ENCODE measurements at regions not wholly inside any gene's neighbourhood (a gene's known extent, or its start where the extent isn't known, plus 50 kb on each side); places are given as distances from the start of the nearest gene placed in this dataset.
"Not testable (repeated sequence)": the region's sequence is repeated elsewhere in the genome, so short reads cannot be mapped to it uniquely, and the experiment has no call there.

DNA sequence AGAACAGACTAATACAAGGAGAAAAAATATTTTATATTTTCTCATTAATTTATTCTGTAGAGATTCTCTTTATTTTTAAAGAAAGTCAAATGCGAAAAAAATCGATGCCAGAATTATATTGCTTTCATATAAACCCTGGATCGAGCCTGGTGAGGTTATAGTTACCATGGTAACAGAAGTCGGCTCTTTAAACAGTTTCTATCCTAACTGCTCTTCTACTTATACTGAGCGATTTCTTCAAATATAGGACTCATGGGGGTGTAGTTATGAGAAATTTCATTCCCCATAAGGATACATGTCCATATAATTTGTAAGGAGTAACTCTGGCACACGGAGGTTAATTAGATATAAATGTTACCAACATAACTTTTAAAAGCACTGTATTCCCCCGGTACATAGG lies 973.5 kb upstream of the NCAM2 start:
- peaks cover 9% of the 10 kb centered on the region for H3K9me3 Mint-ChIP-seq
- H3K27me3 Mint-ChIP-seq, result no peaks in the 10 kb centered on the region
- H3K36me3 Mint-ChIP-seq (ENCODE audit: low read depth), result no peaks in the 10 kb centered on the region
- CTCF ChIA-PET, result no interaction called here
- POLR2A ChIA-PET, result no interaction called here
- DNase-seq, result no peak
- no peaks in the 10 kb centered on the region for H3K4me1 Mint-ChIP-seq
- no peak overlapping the region for H3K4me3 Mint-ChIP-seq
- H3K27ac Mint-ChIP-seq, result no peak overlapping the region

DNA sequence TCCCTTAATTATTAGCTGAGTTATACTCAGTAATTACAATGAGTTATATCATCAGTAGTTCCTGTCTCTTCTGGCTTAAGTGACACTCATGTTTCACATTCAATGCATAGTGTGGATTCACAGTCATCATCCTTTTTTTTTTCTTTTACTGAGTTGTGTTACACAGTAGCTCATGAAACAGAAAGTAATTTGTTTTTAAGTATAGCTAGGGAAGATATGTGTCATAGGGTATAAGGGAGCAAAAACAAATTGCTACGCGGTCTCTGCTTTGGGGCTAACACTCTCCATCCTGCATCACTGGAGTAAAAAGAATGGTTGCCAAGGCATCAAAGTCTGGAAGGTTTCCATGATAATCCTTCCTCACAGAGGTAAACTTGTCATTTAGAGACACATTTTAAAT lies 971.7 kb upstream of the NCAM2 start:
- peaks cover 7% of the 10 kb centered on the region for H3K9me3 Mint-ChIP-seq
- no peak overlapping the region for H3K27ac Mint-ChIP-seq
- DNase-seq, result no peak
- H3K4me3 Mint-ChIP-seq, result no peak overlapping the region
- H3K36me3 Mint-ChIP-seq (ENCODE audit: low read depth), result no peaks in the 10 kb centered on the region
- no peaks in the 10 kb centered on the region for H3K27me3 Mint-ChIP-seq
- no peaks in the 10 kb centered on the region for H3K4me1 Mint-ChIP-seq
- ChIA-PET POLR2A (no interaction called here), CTCF (no interaction called here)

DNA sequence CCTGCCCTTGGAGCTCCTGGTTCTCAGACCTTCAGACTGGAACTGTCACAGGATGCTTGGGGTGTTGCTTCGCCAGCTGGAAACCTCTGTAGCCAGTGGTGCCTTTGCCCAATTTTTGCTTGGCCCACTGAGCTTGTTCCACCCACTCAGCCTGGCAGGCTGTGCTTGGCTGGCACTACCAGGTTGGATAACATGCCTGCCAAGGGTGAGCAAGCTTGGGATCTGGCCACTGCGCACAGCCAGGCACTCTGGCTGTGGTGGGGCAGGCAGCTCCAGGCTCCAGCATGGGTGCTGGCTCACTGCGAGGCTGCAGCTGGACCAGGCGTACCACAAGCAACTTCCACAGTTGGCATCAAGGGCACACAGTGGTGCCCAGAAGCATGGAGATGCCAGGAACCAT lies 967.8 kb upstream of the NCAM2 start:
- ChIA-PET CTCF (no interaction called here), POLR2A (no interaction called here)
- H3K4me3 Mint-ChIP-seq, result no peak overlapping the region
- H3K4me1 Mint-ChIP-seq, result no peaks in the 10 kb centered on the region
- H3K9me3 Mint-ChIP-seq, result peaks cover 5% of the 10 kb centered on the region
- DNase-seq, result no peak
- no peak overlapping the region for H3K27ac Mint-ChIP-seq
- H3K36me3 Mint-ChIP-seq (ENCODE audit: low read depth), result no peaks in the 10 kb centered on the region
- no peaks in the 10 kb centered on the region for H3K27me3 Mint-ChIP-seq

DNA sequence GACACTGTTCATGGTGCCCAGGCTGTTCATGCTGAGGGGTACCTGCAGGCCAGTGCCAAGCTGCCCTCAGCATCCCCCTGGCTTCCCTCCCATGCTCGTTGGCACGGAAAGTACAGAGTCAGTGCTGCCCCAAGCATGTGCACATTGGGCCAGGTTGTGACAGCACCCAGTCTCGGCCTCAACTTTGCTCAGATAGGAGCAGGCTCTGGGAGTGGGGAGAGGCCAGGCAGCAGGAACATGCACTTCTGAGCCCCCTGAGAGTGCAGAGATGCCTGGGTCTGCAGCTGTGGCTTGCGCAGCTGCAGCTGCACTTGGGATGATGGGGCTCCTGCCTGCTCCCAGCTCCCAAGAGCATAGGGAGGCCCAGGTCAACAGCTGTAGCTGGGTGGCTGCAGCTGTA lies 966.4 kb upstream of the NCAM2 start:
- H3K4me3 Mint-ChIP-seq, result no peak overlapping the region
- DNase-seq, result no peak
- H3K27ac Mint-ChIP-seq, result no peak overlapping the region
- H3K27me3 Mint-ChIP-seq, result no peaks in the 10 kb centered on the region
- POLR2A ChIA-PET, result no interaction called here
- no peaks in the 10 kb centered on the region for H3K36me3 Mint-ChIP-seq (ENCODE audit: low read depth)
- CTCF ChIA-PET, result no interaction called here
- peaks cover under 1% of the 10 kb centered on the region for H3K9me3 Mint-ChIP-seq
- H3K4me1 Mint-ChIP-seq, result no peaks in the 10 kb centered on the region

DNA sequence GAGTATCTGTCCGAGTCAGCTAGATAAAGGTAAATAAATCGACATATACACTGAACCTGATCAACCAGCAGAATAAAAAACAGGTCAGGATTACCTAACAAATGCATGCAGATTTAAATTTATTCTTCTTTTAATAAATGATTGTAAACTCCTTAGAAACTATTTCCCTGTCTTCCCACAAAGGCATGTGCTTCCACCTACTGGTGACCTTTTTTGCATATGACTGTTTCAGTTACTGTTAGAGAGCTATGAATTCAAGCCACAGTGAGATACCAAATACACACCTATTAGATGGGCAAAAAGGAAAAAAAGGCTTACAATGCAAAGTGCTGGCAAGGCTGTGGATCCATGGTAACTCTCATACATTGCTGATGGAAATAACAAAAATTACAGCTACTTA lies 957.4 kb upstream of the NCAM2 start:
- CTCF ChIA-PET, result no interaction called here
- H3K27ac Mint-ChIP-seq, result no peak overlapping the region
- POLR2A ChIA-PET, result no interaction called here

DNA sequence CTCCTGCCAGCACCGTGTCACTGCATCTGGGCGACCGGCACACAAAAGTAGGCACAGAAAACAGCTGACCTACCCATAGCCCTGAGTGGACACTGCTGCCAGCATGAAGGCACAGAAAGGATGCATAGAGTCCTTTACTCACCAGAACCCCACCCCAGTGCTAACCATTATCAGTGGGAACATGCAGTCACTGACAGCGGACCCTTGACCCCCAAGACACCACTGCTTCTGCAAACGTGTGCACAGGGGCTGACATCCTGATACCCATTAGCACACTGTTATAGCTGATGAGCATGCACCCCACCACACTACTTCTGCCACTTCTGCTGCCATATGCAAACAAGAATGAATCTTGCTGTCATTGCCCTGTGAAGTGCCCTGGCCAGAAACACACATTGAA lies 953.0 kb upstream of the NCAM2 start:
- ChIA-PET POLR2A (no interaction called here), CTCF (no interaction called here)
- Mint-ChIP-seq H3K36me3 (ENCODE audit: low read depth) (no peaks in the 10 kb centered on the region), H3K4me3 (no peak overlapping the region), H3K9me3 (peaks cover 16% of the 10 kb centered on the region), H3K4me1 (no peaks in the 10 kb centered on the region), H3K27me3 (no peaks in the 10 kb centered on the region), H3K27ac (no peak overlapping the region)
- DNase-seq, result no peak

More for the DNA sequence above, 957.4 kb upstream of the NCAM2 start:
- Mint-ChIP-seq H3K36me3 (ENCODE audit: low read depth) (no peaks in the 10 kb centered on the region), H3K4me1 (no peaks in the 10 kb centered on the region), H3K27me3 (no peaks in the 10 kb centered on the region), H3K9me3 (peaks cover 4% of the 10 kb centered on the region), H3K4me3 (no peak overlapping the region)
- DNase-seq, result no peak

DNA sequence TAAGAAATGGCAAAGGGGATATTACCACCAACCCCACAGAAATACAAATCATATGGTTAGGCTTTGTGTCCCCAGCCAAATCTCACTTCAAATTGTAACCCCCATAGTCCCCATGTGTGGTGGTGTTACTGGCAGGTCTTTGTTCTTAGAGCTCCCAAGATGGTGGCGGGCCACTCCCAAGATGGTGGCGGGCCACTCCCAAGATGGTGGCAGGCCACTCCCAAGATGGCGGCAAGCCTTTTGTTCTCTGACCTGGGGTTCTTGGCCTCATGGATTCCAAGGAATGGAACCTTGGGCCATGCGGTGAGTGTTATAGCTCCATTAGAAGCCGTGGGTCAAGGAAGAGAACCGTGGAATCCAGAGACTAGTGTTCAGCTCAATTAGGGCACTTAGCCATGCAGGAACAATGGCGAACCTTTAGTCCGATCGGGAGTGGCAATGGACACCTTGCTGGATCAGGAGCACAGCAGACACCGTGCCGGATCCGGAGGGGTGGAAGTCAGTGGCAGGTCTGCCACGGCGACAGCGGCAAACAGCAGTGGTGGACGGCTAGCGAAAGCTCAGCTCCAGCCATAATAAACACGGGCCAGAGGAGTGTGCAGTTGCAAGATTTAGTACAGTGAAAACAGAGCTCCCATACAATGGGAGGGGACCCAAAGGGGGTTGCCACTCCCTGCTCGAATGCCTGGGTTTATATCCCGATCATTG lies 949.9 kb upstream of the NCAM2 start:
- H3K27ac Mint-ChIP-seq; DNase-seq; H3K36me3 Mint-ChIP-seq (ENCODE audit: low read depth); H3K4me3 Mint-ChIP-seq; POLR2A ChIA-PET; CTCF ChIA-PET; H3K27me3 Mint-ChIP-seq; H3K4me1 Mint-ChIP-seq: not testable (repeated sequence)
- peaks cover 21% of the 10 kb centered on the region for H3K9me3 Mint-ChIP-seq

DNA sequence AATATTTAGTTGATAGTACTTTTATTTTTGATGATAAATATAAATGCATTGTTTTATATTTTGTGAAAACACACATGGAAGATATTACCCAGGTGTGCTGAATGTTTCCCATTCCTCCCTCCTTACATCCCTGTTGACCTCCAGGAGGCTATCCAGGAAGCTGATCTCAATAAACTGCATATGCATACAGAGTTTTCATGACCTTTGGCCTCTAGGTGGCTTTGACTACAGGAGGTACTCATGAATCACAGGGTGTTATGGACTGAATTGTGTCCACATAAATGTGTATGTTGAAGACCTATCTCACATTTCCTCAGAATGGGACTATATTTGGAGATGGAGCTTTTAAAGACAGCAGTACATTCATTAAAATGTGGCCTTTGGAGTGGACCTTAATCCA lies 914.9 kb upstream of the NCAM2 start:
- Mint-ChIP-seq H3K4me3 (no peak overlapping the region), H3K9me3 (peaks cover 6% of the 10 kb centered on the region), H3K4me1 (no peaks in the 10 kb centered on the region), H3K27ac (no peak overlapping the region), H3K27me3 (no peaks in the 10 kb centered on the region), H3K36me3 (ENCODE audit: low read depth) (no peaks in the 10 kb centered on the region)
- ChIA-PET CTCF (no interaction called here), POLR2A (no interaction called here)
- DNase-seq, result no peak

DNA sequence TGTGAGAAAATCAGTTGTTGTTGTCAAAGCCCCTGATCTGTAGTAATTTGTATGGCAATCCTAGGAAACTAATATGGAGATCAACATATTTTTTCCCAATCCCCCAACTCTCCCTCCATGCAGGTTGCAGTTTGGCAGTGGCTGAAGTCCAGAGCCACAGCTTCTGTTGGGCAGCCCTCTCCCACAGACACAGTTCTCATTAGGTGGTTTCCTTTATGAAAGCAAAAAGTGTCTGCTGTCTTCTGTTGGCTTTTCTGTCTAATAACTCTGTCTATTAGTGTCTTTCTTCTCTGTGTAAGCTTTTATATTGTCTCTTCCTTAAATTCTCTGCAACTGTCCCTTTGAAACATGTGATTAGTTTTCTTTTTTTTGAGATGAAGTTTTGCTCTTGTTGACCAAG lies 914.3 kb upstream of the NCAM2 start:
- Mint-ChIP-seq H3K27me3 (no peaks in the 10 kb centered on the region), H3K4me1 (no peaks in the 10 kb centered on the region), H3K9me3 (peaks cover 7% of the 10 kb centered on the region), H3K36me3 (ENCODE audit: low read depth) (no peaks in the 10 kb centered on the region), H3K4me3 (no peak overlapping the region), H3K27ac (no peak overlapping the region)
- ChIA-PET CTCF (no interaction called here), POLR2A (no interaction called here)
- DNase-seq, result no peak

DNA sequence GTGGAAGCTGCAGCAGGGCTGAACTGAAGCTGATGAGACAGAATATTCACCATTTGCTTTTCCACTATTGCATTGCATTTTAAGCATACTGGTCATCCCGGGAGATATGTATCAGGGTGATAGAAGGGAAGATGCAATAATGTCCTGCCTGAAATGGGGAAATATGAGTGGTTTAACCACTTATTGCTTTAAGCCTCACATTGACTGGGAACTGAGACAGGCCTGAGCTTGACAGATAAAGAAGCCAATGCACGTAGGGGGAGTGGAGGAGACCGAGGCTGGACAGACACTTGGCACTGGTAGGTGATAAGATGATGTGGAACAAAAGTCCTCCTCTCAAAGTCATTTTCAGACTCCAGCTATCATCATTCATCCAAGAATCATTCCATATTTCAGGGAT lies 911.7 kb upstream of the NCAM2 start:
- no peaks in the 10 kb centered on the region for H3K4me1 Mint-ChIP-seq
- H3K9me3 Mint-ChIP-seq, result peaks cover 8% of the 10 kb centered on the region
- POLR2A ChIA-PET, result no interaction called here
- CTCF ChIA-PET, result no interaction called here
- no peaks in the 10 kb centered on the region for H3K36me3 Mint-ChIP-seq (ENCODE audit: low read depth)
- no peaks in the 10 kb centered on the region for H3K27me3 Mint-ChIP-seq
- DNase-seq, result no peak
- H3K27ac Mint-ChIP-seq, result no peak overlapping the region
- no peak overlapping the region for H3K4me3 Mint-ChIP-seq

DNA sequence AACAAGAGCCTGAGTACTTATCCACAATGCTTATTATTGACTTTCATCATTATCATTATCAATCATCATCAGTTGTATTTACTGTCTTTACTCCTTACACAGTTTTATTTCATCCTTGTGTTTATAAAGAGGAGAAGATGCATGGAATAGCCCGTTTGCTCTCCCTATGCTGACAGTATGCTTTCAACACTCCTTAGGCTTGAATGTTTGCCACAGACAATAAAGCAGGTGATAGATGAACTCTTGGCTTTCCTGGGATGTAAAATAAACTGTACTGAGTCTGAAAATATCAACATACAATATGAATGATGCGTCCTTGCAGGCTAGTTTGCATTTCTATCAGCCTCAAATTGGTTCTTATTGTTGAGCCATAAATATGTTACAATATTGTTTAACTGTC lies 891.8 kb upstream of the NCAM2 start:
- Mint-ChIP-seq H3K36me3 (ENCODE audit: low read depth) (no peaks in the 10 kb centered on the region), H3K27me3 (no peaks in the 10 kb centered on the region), H3K9me3 (peaks cover 2% of the 10 kb centered on the region), H3K4me3 (no peak overlapping the region), H3K4me1 (no peaks in the 10 kb centered on the region), H3K27ac (no peak overlapping the region)
- DNase-seq, result no peak
- CTCF ChIA-PET, result no interaction called here
- POLR2A ChIA-PET, result no interaction called here

DNA sequence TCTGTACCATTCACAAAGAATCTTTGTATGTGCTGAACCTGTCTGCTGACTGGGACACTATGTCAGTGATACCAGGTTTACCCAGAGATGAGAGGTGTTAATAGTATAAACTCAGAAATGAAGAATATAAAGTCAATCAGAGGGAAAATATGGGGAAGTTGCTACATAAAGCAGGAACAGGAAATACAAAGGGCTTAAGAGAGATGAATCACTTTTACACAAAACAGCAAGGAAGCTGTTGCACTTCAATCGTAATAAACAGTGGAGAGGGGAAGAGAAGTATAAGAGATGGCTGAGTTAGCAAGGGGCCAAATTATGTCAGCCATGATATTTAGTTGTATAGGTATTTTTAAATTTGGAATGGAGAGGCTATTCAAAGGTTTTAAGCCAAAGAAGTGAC lies 890.2 kb upstream of the NCAM2 start:
- ChIA-PET POLR2A (no interaction called here), CTCF (no interaction called here)
- no peaks in the 10 kb centered on the region for H3K27me3 Mint-ChIP-seq
- H3K36me3 Mint-ChIP-seq (ENCODE audit: low read depth), result no peaks in the 10 kb centered on the region
- H3K9me3 Mint-ChIP-seq, result peaks cover 2% of the 10 kb centered on the region
- H3K4me1 Mint-ChIP-seq, result no peaks in the 10 kb centered on the region
- no peak overlapping the region for H3K4me3 Mint-ChIP-seq
- H3K27ac Mint-ChIP-seq, result no peak overlapping the region
- no peak for DNase-seq

DNA sequence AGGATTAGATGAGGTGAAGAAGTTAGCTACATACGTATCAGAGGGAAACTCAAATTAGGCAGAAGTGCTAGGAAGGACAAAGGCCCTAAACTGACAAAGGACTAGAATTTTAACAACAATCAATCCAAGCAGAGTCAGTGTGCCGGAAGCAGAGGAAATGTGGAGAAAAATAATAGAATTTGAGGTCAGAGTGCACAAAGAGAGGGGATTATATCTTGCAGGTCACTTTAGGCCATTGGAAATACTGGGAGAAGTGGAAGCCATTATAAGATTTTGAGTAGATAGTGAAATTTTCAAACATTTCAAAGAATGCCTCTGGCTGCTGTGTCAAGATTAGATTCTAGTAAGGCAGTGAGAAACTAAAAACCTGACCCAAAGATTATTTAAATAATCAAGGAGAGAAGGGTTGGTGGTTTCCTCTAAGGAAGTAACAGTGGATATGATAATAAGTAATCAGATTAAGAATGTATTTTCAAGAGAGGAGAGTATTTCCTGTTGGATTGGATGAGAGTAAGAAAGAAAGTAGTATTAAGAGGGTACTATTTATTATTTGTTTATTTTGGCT lies 889.2 kb upstream of the NCAM2 start:
- DNase-seq, result no peak
- POLR2A ChIA-PET, result no interaction called here
- no peaks in the 10 kb centered on the region for H3K4me1 Mint-ChIP-seq
- H3K4me3 Mint-ChIP-seq, result no peak overlapping the region
- H3K36me3 Mint-ChIP-seq (ENCODE audit: low read depth), result no peaks in the 10 kb centered on the region
- CTCF ChIA-PET, result no interaction called here
- H3K27me3 Mint-ChIP-seq, result no peaks in the 10 kb centered on the region
- H3K27ac Mint-ChIP-seq, result no peak overlapping the region
- peaks cover 5% of the 10 kb centered on the region for H3K9me3 Mint-ChIP-seq

DNA sequence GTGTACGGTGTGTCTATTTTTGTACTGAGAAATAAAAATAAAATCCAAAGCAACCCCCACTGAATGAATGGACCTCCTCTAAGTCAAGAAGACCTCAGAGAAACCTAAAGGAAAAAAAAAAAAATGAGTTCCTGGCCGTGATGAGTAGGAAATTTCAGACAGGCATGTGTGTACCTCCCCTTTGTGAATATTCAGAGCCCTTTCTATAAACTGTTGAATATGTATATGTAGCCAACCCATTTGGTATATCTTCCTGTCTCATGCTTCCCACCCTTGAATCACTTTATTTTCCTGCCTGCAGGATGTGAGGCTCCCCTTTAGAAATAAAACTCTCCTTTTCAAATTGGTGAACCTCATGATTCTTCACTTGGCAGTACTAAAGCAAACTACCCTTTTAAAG lies 887.8 kb upstream of the NCAM2 start:
- Mint-ChIP-seq H3K27ac (no peak overlapping the region), H3K9me3 (peaks cover 11% of the 10 kb centered on the region), H3K4me3 (no peak overlapping the region), H3K27me3 (no peaks in the 10 kb centered on the region), H3K4me1 (no peaks in the 10 kb centered on the region), H3K36me3 (ENCODE audit: low read depth) (no peaks in the 10 kb centered on the region)
- no peak for DNase-seq
- POLR2A ChIA-PET, result no interaction called here
- CTCF ChIA-PET, result no interaction called here

Measured in activated CD4-positive, alpha-beta T cell treated with anti-CD3 and anti-CD28 coated beads, Interleukin-2, amount 10 ng/mL, durations not matched to agents 7 days and 5 days (primary cell).